Astrocyte of the spinal cord (primary cell): ENCODE measurements at regions not wholly inside any gene's neighbourhood (a gene's known extent, or its start where the extent isn't known, plus 50 kb on each side); places are given as distances from the start of the nearest gene placed in this dataset.

Experiments
- DNase-seq: peaks from one replicate; pipeline ENCODE4 v3.0.0; 2011; ENCODE audit warnings: low read depth, low spot score
- H3K4me3 ChIP-seq: 2 replicates; pipeline ENCODE4 v1.5.1; 2011; ENCODE audit warnings: low read depth, mild to moderate bottlenecking, low read length, moderate library complexity
- CTCF ChIP-seq: IDR thresholded peaks from 2 replicates; pipeline ENCODE4 v1.5.1; 2012; ENCODE audit warnings: low read depth, mild to moderate bottlenecking, low read length, inconsistent platforms
- in situ Hi-C: cut with HindIII; loops from 2 replicates; pipeline ENCODE4 v1.10.0; 2017; ENCODE audit warnings: low sequenced_read_pairs

DNA sequence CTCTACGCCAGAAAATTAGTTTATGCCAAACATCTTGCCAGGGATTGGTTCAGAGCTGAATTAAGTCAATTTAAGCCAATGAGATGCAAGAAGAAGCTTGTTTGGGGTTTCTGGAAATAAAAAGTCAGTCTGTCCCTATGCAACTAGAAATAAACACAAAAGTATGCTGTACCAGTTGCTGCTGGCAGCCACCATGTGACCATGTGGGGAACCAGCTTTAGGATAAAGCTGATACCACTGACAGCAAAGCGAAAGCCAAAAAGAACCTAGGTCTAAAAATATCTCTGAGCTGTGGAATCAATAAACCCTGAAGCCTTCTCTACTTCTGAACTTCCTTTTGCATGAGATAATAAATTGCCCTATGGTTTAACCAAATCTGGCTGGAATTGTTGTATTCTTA lies 181.8 kb upstream of the PARD3B start:
- in situ Hi-C loops = no loop called here
- DNase-seq = no peak
- no peak for TF ChIP-seq CTCF
- no peak overlapping the region for H3K4me3 ChIP-seq

DNA sequence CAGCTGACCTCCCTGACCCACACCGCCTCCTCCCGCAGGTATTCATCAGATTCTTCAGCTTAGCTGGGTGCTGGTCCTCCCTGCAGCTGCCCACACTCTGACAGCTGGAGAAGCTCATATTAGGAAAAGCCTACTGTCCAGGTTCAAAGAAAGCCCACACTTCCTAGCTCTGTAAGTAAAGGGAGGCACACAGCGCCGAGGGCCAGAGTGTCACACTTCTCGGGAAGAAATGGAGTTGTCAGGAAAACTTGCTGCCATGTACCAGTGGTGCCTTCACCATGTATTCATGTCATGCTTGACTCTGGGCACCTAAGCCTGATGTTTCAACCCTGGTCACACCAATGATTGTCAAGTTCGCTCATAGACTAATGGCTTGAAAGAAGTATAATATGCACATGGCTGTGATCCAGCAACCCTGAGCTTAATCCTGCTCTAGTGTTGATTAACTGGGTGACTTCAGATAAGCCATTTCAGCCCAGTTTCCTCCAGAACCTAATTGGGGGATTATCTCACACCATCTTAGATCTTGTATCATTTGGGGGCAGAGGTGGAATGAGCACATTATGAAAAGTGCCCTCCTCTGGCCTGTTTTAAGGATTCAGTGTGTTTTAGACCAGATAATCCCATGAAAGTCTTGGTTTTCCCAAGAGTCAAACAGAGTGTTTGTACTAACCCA lies 180.3 kb upstream of the PARD3B start:
- TF ChIP-seq CTCF = no peak
- no peak overlapping the region for H3K4me3 ChIP-seq
- in situ Hi-C loops = no loop called here
- DNase-seq = no peak

- no peak for TF ChIP-seq CTCF
- no peak for DNase-seq
- no peak overlapping the region for H3K4me3 ChIP-seq
- in situ Hi-C loops = no loop called here
Measured at GRCh38 chr2:204365811-204366210, 179.5 kb upstream of the PARD3B start.

GRCh38 chr2:204367466-204367865 lies 177.8 kb upstream of the PARD3B start:
- in situ Hi-C loops = no loop called here
- no peak overlapping the region for H3K4me3 ChIP-seq
- no peak for TF ChIP-seq CTCF
- DNase-seq = no peak

DNA sequence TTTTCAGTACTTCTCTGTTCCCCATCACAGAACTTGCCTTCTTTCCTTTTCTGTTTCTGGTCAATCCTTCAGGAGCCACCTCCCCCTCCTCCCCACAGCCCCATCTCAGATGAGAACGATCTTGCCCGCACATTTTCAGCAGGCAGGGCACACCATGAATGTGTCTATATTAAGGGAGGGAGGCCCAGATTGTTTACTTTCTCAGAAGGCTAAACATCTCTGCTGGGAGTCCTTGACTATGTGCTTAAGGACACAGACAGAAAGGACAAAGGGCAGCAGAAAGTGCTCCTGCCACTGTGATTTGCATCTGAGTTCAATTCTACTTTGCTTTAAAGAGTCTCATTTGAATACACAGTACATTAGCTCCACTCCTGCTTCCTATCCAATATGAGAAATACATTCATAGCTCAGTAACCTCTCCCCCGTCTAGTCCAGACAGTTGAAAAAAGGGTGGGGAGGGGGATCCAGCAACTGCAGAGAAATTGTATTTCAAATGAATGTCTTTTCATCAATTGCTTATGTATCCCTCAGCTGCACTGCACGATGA lies 175.0 kb upstream of the PARD3B start:
- in situ Hi-C loops = no loop called here
- H3K4me3 ChIP-seq = no peak overlapping the region
- TF ChIP-seq CTCF = no peak
- DNase-seq = no peak

DNA sequence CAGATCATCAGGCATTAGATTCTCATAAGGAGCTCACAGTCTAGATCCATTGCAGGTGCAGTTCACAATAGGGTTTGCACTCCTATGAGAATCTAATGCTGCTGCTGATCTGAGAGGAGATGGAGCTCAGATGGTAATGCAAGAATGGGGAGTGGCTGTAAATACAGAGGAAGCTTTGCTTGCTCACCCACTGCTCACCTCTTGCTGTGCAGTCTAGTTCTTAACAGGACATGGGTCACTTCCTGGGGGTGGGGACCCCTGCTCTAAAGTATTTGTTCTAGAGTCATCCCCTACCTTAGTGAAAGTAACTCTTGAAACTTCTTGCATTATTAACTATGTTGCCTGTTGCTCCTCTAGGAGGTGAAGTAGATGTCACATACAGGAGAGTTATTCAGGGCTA lies 171.3 kb upstream of the PARD3B start:
- no peak for DNase-seq
- no peak overlapping the region for H3K4me3 ChIP-seq
- TF ChIP-seq CTCF = no peak
- in situ Hi-C loops = no loop called here
